Peyer's patch (tissue), 4 donors: ENCODE measurements at regions not wholly inside any gene's neighbourhood (a gene's known extent, or its start where the extent isn't known, plus 50 kb on each side); places are given as distances from the start of the nearest gene placed in this dataset.

Source experiments
- DNase-seq, 3 donors: peaks; one replicate each; pipeline ENCODE4 v3.0.0-alpha.2; 2017 to 2019
- H3K27ac ChIP-seq, 4 donors: fragments of 200-600 bp; sonication (generic); one replicate each; pipeline ENCODE4 v1.5.1; 2016 to 2019
- H3K27me3 ChIP-seq, 2 donors: fragments of 200-600 bp; sonication (generic); one replicate each; pipeline ENCODE4 v1.5.1; 2019
- H3K36me3 ChIP-seq, 3 donors: fragments of 200-600 bp; sonication (generic); one replicate each; pipeline ENCODE4 v1.5.1; 2016 to 2019
- H3K4me1 ChIP-seq, 4 donors: fragments of 200-600 bp; sonication (generic); one replicate each; pipeline ENCODE4 v1.5.1; 2016 to 2019
- H3K4me3 ChIP-seq, 4 donors: fragments of 200-600 bp; sonication (generic); 1 replicate in 3 of 4; 2 replicates in 1 of 4; pipeline ENCODE4 v1.5.1; 2016 to 2019; ENCODE audit warnings: mild to moderate bottlenecking in 1 of 4
- H3K9me3 ChIP-seq, 4 donors: fragments of 200-600 bp; sonication (generic); one replicate each; pipeline ENCODE4 v1.5.1; 2016 to 2019; ENCODE audit warnings: mild to moderate bottlenecking in 1 of 4
- CTCF ChIP-seq, 6 experiments: fragments of 450-650 bp in 4 of 6; fragments of 200-600 bp in 2 of 6; sonication (generic) in 1 of 6; IDR thresholded peaks; one replicate each; pipeline ENCODE4 v1.5.1; 2017 to 2019; ENCODE audit warnings: antibody characterized with exemption in 6 of 6, mild to moderate bottlenecking in 3 of 6, moderate library complexity in 1 of 6
- POLR2A ChIP-seq, 2 donors: fragments of 450-650 bp; IDR thresholded peaks; one replicate each; pipeline ENCODE4 v1.5.1; 2017; ENCODE audit warnings: antibody characterized with exemption in 2 of 2, mild to moderate bottlenecking in 2 of 2, moderate library complexity in 2 of 2

- Histone ChIP-seq H3K4me3 (no peak overlapping the region), H3K27me3 (no peaks in the 10 kb centered on the region), H3K27ac (no peak overlapping the region), H3K9me3 (peaks cover 0 to 9% (median 3%) of the 10 kb centered on the region in 4 donors), H3K4me1 (no peaks in the 10 kb centered on the region), H3K36me3 (no peaks in the 10 kb centered on the region)
- no peak for DNase-seq
- TF ChIP-seq POLR2A (IDR thresholded peaks at IDR 0.05) (no peak), CTCF (IDR thresholded peaks at IDR 0.05) (no peak)
Measured at GRCh38 chr13:19324325-19324724, 142.7 kb upstream of the TUBA3C start.

- H3K4me3 ChIP-seq: no peak overlapping the region
- H3K36me3 ChIP-seq: no peaks in the 10 kb centered on the region
- H3K9me3 ChIP-seq: peaks cover 0 to 9% (median 3%) of the 10 kb centered on the region in 4 donors
- H3K27me3 ChIP-seq: no peaks in the 10 kb centered on the region
- no peak for TF ChIP-seq POLR2A (IDR thresholded peaks at IDR 0.05)
- TF ChIP-seq CTCF (IDR thresholded peaks at IDR 0.05): no peak
- no peak overlapping the region for H3K27ac ChIP-seq
- H3K4me1 ChIP-seq: no peaks in the 10 kb centered on the region
- no peak for DNase-seq
Measured at GRCh38 chr13:19321222-19321621, 139.6 kb upstream of the TUBA3C start.

DNA sequence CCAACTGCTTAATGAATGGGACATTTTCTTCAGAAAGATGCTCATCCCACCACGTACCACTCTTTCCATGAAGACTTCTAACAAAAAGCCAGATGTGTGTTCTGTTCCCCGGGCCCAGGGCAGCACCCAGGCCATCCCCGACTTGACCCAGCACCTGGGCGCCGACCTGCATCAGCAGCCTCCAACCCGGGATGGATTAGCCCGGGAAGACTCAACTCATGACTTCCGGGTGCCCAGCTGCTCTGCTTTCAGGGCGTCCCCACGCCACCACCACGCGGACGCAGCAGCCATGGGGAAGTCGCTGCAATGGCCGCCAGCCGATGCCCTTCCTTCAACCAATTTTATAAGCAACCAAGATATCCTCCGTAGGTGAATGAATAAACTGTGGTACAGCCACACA lies 123.8 kb upstream of the TUBA3C start:
- no peaks in the 10 kb centered on the region for H3K36me3 ChIP-seq
- no peaks in the 10 kb centered on the region for H3K4me1 ChIP-seq
- H3K27ac ChIP-seq: no peak overlapping the region
- DNase-seq: no peak
- H3K27me3 ChIP-seq: no peaks in the 10 kb centered on the region
- TF ChIP-seq POLR2A (IDR thresholded peaks at IDR 0.05) (no peak), CTCF (IDR thresholded peaks at IDR 0.05) (no peak)
- no peak overlapping the region for H3K4me3 ChIP-seq
- H3K9me3 ChIP-seq: no peaks in the 10 kb centered on the region

- Histone ChIP-seq H3K27me3 (no peaks in the 10 kb centered on the region), H3K36me3 (no peaks in the 10 kb centered on the region), H3K27ac (no peak overlapping the region), H3K4me1 (no peaks in the 10 kb centered on the region), H3K9me3 (no peaks in the 10 kb centered on the region), H3K4me3 (no peak overlapping the region)
- TF ChIP-seq CTCF (IDR thresholded peaks at IDR 0.05) (no peak), POLR2A (IDR thresholded peaks at IDR 0.05) (no peak)
- DNase-seq: no peak
Measured at GRCh38 chr13:19289180-19289579, 107.6 kb upstream of the TUBA3C start.

DNA sequence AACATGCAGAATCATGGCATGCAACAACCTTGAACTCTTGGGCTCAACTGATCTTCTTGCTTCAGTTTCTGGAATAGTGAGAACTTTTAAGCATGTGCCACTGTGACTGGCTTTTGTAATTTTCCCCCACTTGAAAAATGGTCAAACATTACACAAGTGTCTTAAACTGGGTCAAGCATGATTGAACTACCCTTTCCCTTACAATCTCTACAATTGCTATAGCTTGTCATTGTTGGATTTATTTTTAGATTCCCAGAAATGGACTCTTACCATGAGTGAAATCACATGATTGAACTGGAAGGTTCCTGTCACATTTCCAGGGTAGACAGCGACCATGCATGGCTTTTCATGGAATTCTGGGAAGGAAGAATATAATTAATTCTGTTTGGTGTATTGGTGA lies 102.2 kb upstream of the TUBA3C start:
- Histone ChIP-seq H3K9me3 (no peaks in the 10 kb centered on the region), H3K27ac (no peak overlapping the region), H3K36me3 (no peaks in the 10 kb centered on the region), H3K4me1 (no peaks in the 10 kb centered on the region), H3K27me3 (no peaks in the 10 kb centered on the region), H3K4me3 (no peak overlapping the region)
- TF ChIP-seq CTCF (IDR thresholded peaks at IDR 0.05) (no peak), POLR2A (IDR thresholded peaks at IDR 0.05) (no peak)
- no peak for DNase-seq

- H3K36me3 ChIP-seq: no peaks in the 10 kb centered on the region
- H3K9me3 ChIP-seq: no peaks in the 10 kb centered on the region
- H3K27me3 ChIP-seq: no peaks in the 10 kb centered on the region
- no peaks in the 10 kb centered on the region for H3K4me1 ChIP-seq
- TF ChIP-seq CTCF (IDR thresholded peaks at IDR 0.05): no peak
- TF ChIP-seq POLR2A (IDR thresholded peaks at IDR 0.05): no peak
- H3K4me3 ChIP-seq: no peak overlapping the region
- H3K27ac ChIP-seq: no peak overlapping the region
- DNase-seq: no peak
Measured at GRCh38 chr13:19268331-19268730, 86.7 kb upstream of the TUBA3C start.
